ENCODE measurements at regions not wholly inside any gene's neighbourhood (a gene's known extent, or its start where the extent isn't known, plus 50 kb on each side); places are given as distances from the start of the nearest gene placed in this dataset.

DNA sequence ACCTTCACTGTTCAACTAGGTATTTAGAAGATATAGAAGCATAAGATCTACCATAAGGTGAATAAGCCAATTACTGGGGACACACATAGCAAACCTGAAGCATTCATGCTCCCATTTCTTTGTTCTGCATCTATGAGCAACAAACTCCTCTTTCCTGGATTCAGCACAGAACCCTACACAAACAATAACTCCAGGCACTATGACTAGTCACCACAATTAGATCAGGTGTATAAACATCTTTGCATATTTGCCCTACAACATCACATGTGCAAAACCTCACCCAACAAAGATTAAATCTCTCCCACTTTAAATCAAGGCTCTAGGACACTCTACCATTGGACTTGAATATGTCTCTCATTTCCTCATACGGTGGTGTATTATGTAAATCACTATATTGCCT is 652.3 kb downstream of the EPHA7 start:
- no peak for DNase-seq (ENCODE audit: low spot score)
- no peaks in the 10 kb centered on the region for H3K9me3 ChIP-seq (ENCODE audit: control insufficient read depth in 4 of 4, low read length in 3 of 4)
- WGBS: 78% methylated on average over 1 of the region's 1 CpG
- no peaks in the 10 kb centered on the region for H3K27me3 ChIP-seq (ENCODE audit: control insufficient read depth in 4 of 4, insufficient read depth in 4 of 4, low read length in 3 of 4)
- H3K9ac ChIP-seq (ENCODE audit: low read depth in 1 of 2, low read length in 2 of 2): no peak overlapping the region
- H3K27ac ChIP-seq (ENCODE audit: low read depth in 1 of 2, low read length in 2 of 2): no peak overlapping the region
- no peak for TF ChIP-seq RAD21 (IDR thresholded peaks at IDR 0.05)
- TF ChIP-seq EGR1 (IDR thresholded peaks at IDR 0.05; ENCODE audit: low read depth in 2 of 2): no peak
- TF ChIP-seq HNF4G (IDR thresholded peaks at IDR 0.05): no peak
- TF ChIP-seq RXRA (IDR thresholded peaks at IDR 0.05): no peak
- no peak for TF ChIP-seq TAF1 (conservative IDR thresholded peaks at IDR 0.05)
- no peak for TF ChIP-seq HNF4A (conservative IDR thresholded peaks at IDR 0.05)
- TF ChIP-seq, protein P1, sequence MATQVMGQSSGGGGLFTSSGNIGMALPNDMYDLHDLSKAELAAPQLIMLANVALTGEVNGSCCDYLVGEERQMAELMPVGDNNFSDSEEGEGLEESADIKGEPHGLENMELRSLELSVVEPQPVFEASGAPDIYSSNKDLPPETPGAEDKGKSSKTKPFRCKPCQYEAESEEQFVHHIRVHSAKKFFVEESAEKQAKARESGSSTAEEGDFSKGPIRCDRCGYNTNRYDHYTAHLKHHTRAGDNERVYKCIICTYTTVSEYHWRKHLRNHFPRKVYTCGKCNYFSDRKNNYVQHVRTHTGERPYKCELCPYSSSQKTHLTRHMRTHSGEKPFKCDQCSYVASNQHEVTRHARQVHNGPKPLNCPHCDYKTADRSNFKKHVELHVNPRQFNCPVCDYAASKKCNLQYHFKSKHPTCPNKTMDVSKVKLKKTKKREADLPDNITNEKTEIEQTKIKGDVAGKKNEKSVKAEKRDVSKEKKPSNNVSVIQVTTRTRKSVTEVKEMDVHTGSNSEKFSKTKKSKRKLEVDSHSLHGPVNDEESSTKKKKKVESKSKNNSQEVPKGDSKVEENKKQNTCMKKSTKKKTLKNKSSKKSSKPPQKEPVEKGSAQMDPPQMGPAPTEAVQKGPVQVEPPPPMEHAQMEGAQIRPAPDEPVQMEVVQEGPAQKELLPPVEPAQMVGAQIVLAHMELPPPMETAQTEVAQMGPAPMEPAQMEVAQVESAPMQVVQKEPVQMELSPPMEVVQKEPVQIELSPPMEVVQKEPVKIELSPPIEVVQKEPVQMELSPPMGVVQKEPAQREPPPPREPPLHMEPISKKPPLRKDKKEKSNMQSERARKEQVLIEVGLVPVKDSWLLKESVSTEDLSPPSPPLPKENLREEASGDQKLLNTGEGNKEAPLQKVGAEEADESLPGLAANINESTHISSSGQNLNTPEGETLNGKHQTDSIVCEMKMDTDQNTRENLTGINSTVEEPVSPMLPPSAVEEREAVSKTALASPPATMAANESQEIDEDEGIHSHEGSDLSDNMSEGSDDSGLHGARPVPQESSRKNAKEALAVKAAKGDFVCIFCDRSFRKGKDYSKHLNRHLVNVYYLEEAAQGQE (IDR thresholded peaks at IDR 0.05): no peak
- TF ChIP-seq, protein P2, sequence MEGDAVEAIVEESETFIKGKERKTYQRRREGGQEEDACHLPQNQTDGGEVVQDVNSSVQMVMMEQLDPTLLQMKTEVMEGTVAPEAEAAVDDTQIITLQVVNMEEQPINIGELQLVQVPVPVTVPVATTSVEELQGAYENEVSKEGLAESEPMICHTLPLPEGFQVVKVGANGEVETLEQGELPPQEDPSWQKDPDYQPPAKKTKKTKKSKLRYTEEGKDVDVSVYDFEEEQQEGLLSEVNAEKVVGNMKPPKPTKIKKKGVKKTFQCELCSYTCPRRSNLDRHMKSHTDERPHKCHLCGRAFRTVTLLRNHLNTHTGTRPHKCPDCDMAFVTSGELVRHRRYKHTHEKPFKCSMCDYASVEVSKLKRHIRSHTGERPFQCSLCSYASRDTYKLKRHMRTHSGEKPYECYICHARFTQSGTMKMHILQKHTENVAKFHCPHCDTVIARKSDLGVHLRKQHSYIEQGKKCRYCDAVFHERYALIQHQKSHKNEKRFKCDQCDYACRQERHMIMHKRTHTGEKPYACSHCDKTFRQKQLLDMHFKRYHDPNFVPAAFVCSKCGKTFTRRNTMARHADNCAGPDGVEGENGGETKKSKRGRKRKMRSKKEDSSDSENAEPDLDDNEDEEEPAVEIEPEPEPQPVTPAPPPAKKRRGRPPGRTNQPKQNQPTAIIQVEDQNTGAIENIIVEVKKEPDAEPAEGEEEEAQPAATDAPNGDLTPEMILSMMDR (IDR thresholded peaks at IDR 0.05; ENCODE audit: low read depth, low read length, missing input control): no peak
- no peak for TF ChIP-seq NR2F2 (IDR thresholded peaks at IDR 0.05)
- TF ChIP-seq, protein P3, sequence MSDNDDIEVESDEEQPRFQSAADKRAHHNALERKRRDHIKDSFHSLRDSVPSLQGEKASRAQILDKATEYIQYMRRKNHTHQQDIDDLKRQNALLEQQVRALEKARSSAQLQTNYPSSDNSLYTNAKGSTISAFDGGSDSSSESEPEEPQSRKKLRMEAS (IDR thresholded peaks at IDR 0.05): no peak
- TF ChIP-seq FOXA1 (IDR thresholded peaks at IDR 0.05): no peak
- TF ChIP-seq SP1 (IDR thresholded peaks at IDR 0.05): no peak
- TF ChIP-seq, protein P4, sequence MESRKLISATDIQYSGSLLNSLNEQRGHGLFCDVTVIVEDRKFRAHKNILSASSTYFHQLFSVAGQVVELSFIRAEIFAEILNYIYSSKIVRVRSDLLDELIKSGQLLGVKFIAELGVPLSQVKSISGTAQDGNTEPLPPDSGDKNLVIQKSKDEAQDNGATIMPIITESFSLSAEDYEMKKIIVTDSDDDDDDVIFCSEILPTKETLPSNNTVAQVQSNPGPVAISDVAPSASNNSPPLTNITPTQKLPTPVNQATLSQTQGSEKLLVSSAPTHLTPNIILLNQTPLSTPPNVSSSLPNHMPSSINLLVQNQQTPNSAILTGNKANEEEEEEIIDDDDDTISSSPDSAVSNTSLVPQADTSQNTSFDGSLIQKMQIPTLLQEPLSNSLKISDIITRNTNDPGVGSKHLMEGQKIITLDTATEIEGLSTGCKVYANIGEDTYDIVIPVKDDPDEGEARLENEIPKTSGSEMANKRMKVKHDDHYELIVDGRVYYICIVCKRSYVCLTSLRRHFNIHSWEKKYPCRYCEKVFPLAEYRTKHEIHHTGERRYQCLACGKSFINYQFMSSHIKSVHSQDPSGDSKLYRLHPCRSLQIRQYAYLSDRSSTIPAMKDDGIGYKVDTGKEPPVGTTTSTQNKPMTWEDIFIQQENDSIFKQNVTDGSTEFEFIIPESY (IDR thresholded peaks at IDR 0.05): no peak
- no peak for TF ChIP-seq GABPA (IDR thresholded peaks at IDR 0.05 in 1 of 2, conservative IDR thresholded peaks at IDR 0.05 in 1 of 2)
- TF ChIP-seq FOXA2 (IDR thresholded peaks at IDR 0.05): no peak
- TF ChIP-seq, protein P5, sequence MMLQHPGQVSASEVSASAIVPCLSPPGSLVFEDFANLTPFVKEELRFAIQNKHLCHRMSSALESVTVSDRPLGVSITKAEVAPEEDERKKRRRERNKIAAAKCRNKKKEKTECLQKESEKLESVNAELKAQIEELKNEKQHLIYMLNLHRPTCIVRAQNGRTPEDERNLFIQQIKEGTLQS (IDR thresholded peaks at IDR 0.05): no peak
- TF ChIP-seq YY1 (IDR thresholded peaks at IDR 0.05): no peak
- no peak for TF ChIP-seq JUND (IDR thresholded peaks at IDR 0.05)
- no peaks in the 10 kb centered on the region for H3K4me1 ChIP-seq (ENCODE audit: control insufficient read depth in 4 of 4, insufficient read depth in 4 of 4, low read length in 3 of 4)
- no peaks in the 10 kb centered on the region for H3K36me3 ChIP-seq (ENCODE audit: control insufficient read depth in 4 of 4, insufficient read depth in 3 of 4, low read depth in 1 of 4, low read length in 3 of 4)
- no peak overlapping the region for H3K4me3 ChIP-seq (ENCODE audit: low read depth in 1 of 3, low read length in 3 of 3)

All from liver (tissue), 8 donors.